Hypothalamus (tissue), 51 donors: ENCODE measurements at regions not wholly inside any gene's neighbourhood (a gene's known extent, or its start where the extent isn't known, plus 50 kb on each side); places are given as distances from the start of the nearest gene placed in this dataset.
"Not testable (repeated sequence)": the region's sequence is repeated elsewhere in the genome, so short reads cannot be mapped to it uniquely, and the experiment has no call there.

Experiments
- DNase-seq, 51 donors: peaks; one replicate each; lab custom pipeline; 2025; lab: John Stamatoyannopoulos, UW

- no peak for DNase-seq
Observed at GRCh38 chr4:28508636-28509035, 1648.0 kb downstream of the STIM2 start.

- not testable (repeated sequence) for DNase-seq
Observed at GRCh38 chr4:28514766-28515165, 1654.1 kb downstream of the STIM2 start.

GRCh38 chr4:28518561-28519165 lies 1658.0 kb downstream of the STIM2 start:
- no peak for DNase-seq

GRCh38 chr4:28523681-28524190 lies 1663.1 kb downstream of the STIM2 start:
- DNase-seq = no peak

GRCh38 chr4:28536124-28536523 lies 1675.5 kb downstream of the STIM2 start:
- DNase-seq = no peak

- DNase-seq = no peak
Observed at GRCh38 chr4:28545986-28546385, 1685.3 kb downstream of the STIM2 start.

- DNase-seq = no peak
Observed at GRCh38 chr4:28548136-28548535, 1687.5 kb downstream of the STIM2 start.

GRCh38 chr4:28548594-28548993 lies 1688.0 kb downstream of the STIM2 start:
- DNase-seq = no peak

- no peak for DNase-seq
Observed at GRCh38 chr4:28555866-28556265, 1695.2 kb downstream of the STIM2 start.

GRCh38 chr4:28557755-28558154 lies 1697.1 kb downstream of the STIM2 start:
- no peak for DNase-seq

- no peak for DNase-seq
Observed at GRCh38 chr4:28558895-28559294, 1698.3 kb downstream of the STIM2 start.

GRCh38 chr4:28562913-28563312 lies 1702.3 kb downstream of the STIM2 start:
- DNase-seq = no peak

- no peak for DNase-seq
Observed at GRCh38 chr4:28565396-28565795, 1704.8 kb downstream of the STIM2 start.

- DNase-seq = peak in 1 of 51 donors; percentile 50
Observed at GRCh38 chr4:28600958-28601357, 1740.3 kb downstream of the STIM2 start.

GRCh38 chr4:28621591-28621990 lies 1761.0 kb downstream of the STIM2 start:
- no peak for DNase-seq

- DNase-seq = no peak
Observed at GRCh38 chr4:28636971-28637370, 1776.3 kb downstream of the STIM2 start.

GRCh38 chr4:28639747-28640146 lies 1779.1 kb downstream of the STIM2 start:
- peak in 1 of 51 donors; percentile 1 for DNase-seq

- DNase-seq = no peak
Observed at GRCh38 chr4:28654618-28655017, 1794.0 kb downstream of the STIM2 start.

GRCh38 chr4:28665306-28665705 lies 1804.7 kb downstream of the STIM2 start:
- DNase-seq = no peak

- no peak for DNase-seq
Observed at GRCh38 chr4:28675582-28675981, 1814.9 kb downstream of the STIM2 start.

- no peak for DNase-seq
Observed at GRCh38 chr4:28677808-28678207, 1817.2 kb downstream of the STIM2 start.

GRCh38 chr4:28682847-28683246 lies 1822.2 kb downstream of the STIM2 start:
- DNase-seq = no peak

GRCh38 chr4:28686618-28687017 lies 1826.0 kb downstream of the STIM2 start:
- peak in 31 of 51 donors; percentile 0 to 54 (median 12) for DNase-seq
